Ovary (tissue), 7 donors: ENCODE measurements at regions not wholly inside any gene's neighbourhood (a gene's known extent, or its start where the extent isn't known, plus 50 kb on each side); places are given as distances from the start of the nearest gene placed in this dataset.

Experiments used
- DNase-seq, 5 donors: peaks; one replicate each; pipeline ENCODE4 v3.0.0-alpha.2; 2019 to 2020
- H3K27ac ChIP-seq, 2 donors: fragments of 200-600 bp; one replicate each; pipeline versions ENCODE4 v1.5.1 to v1.8.0; 2019 to 2022
- H3K27me3 ChIP-seq: fragments of 200-600 bp; one replicate; pipeline ENCODE4 v1.8.0; 2022
- H3K36me3 ChIP-seq: fragments of 200-600 bp; sonication (generic); one replicate; pipeline ENCODE4 v1.5.1; 2019
- H3K4me1 ChIP-seq: one replicate; pipeline ENCODE4 v1.8.1; 2013; ENCODE audit warnings: mild to moderate bottlenecking, moderate library complexity; ENCODE audit not compliant: insufficient read depth
- H3K4me3 ChIP-seq: fragments of 200-600 bp; sonication (generic); one replicate; pipeline ENCODE4 v1.5.1; 2017
- H3K9me3 ChIP-seq, 2 donors: fragments of 200-600 bp in 1 of 2; sonication (generic) in 1 of 2; one replicate each; pipeline versions ENCODE4 v1.5.1 to v1.8.1; 2013 to 2019; ENCODE audit warnings: mild to moderate bottlenecking in 1 of 2, moderate library complexity in 1 of 2
- EP300 ChIP-seq: sonication (generic); formaldehyde crosslinking; IDR thresholded peaks from one replicate; pipeline ENCODE4 v1.6.1; 2017; ENCODE audit warnings: antibody characterized with exemption
- POLR2A ChIP-seq: fragments of 450-650 bp; IDR thresholded peaks from one replicate; pipeline ENCODE4 v1.6.1; 2017; ENCODE audit warnings: antibody characterized with exemption, mild to moderate bottlenecking, moderate library complexity
- WGBS, 3 donors: extraction: QIAGEN DNeasy Blood & Tissue Kit in 1 of 3; methylation state at CpG; one replicate each; pipeline versions ENCODE4 v1.1.5 to v1.1.7; 2013 to 2017; 5-methylcytosine and 5-hydroxymethylcytosine counted together
- intact Hi-C, 4 donors: fragments of 100-400 bp; cut with DNase I; formaldehyde crosslinking; loops; one replicate each; pipeline versions ENCODE4 v1.11.0 to v1.15.1; 2022 to 2023
- TF ChIP-seq, protein P1 (sequence below), 3 donors: fragments of 450-650 bp in 2 of 3; fragments of 200-600 bp in 1 of 3; IDR thresholded peaks; one replicate each; pipeline versions ENCODE4 v1.5.1 to v1.8.0; 2016 to 2022; ENCODE audit warnings: antibody characterized with exemption in 3 of 3, mild to moderate bottlenecking in 1 of 3
- donor health status: DM: no; HTN: no; CAD: no; lungs with moderate emphysema.
- donor health status: DM: no; HTN: no; CAD: no.
- donor health status: Bipolar disorder and iron deficiency.
- donor health status: DM: no; HTN: no; CAD: no.
- donor health status: DM: yes; HTN: yes; CAD: no.

GRCh38 chr2:12493031-12493513, 223.7 kb upstream of the TRIB2 start:
- Histone ChIP-seq H3K4me3 (no peak overlapping the region), H3K4me1 (peaks cover 2% of the 10 kb centered on the region), H3K36me3 (no peaks in the 10 kb centered on the region), H3K27me3 (no peaks in the 10 kb centered on the region), H3K27ac (peak overlapping the region in 1 of 2 donors; percentile 70), H3K9me3 (no peaks in the 10 kb centered on the region)
- DNase-seq, result peak; percentile 87 to 96 (median 91)
- intact Hi-C loops, result loop anchor here in 1 of 4 donors (10.0 kb wide), 1 partner anchor 222 kb away; the partner anchor contains the start of gene TRIB2
- 9 to 15% (median 13%) methylated on average over 9 of the region's 9 CpGs for WGBS, 3 donors
- TF ChIP-seq, protein P1, sequence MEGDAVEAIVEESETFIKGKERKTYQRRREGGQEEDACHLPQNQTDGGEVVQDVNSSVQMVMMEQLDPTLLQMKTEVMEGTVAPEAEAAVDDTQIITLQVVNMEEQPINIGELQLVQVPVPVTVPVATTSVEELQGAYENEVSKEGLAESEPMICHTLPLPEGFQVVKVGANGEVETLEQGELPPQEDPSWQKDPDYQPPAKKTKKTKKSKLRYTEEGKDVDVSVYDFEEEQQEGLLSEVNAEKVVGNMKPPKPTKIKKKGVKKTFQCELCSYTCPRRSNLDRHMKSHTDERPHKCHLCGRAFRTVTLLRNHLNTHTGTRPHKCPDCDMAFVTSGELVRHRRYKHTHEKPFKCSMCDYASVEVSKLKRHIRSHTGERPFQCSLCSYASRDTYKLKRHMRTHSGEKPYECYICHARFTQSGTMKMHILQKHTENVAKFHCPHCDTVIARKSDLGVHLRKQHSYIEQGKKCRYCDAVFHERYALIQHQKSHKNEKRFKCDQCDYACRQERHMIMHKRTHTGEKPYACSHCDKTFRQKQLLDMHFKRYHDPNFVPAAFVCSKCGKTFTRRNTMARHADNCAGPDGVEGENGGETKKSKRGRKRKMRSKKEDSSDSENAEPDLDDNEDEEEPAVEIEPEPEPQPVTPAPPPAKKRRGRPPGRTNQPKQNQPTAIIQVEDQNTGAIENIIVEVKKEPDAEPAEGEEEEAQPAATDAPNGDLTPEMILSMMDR (IDR thresholded peaks at IDR 0.05), result peak in 1 of 3 donors; percentile 31
- TF ChIP-seq POLR2A, result peak; percentile 56
- TF ChIP-seq EP300, result no peak

GRCh38 chr2:12495247-12495868, 221.4 kb upstream of the TRIB2 start:
- H3K9me3 ChIP-seq, result no peaks in the 10 kb centered on the region
- peaks cover 2% of the 10 kb centered on the region for H3K4me1 ChIP-seq
- no peaks in the 10 kb centered on the region for H3K27me3 ChIP-seq
- TF ChIP-seq POLR2A (no peak), EP300 (no peak)
- TF ChIP-seq, protein P1 (IDR thresholded peaks at IDR 0.05), result no peak
- intact Hi-C loops, result loop anchor here in 1 of 4 donors (10.0 kb wide), 1 partner anchor 219 kb away; the partner anchor contains the start of gene TRIB2
- H3K36me3 ChIP-seq, result no peaks in the 10 kb centered on the region
- no peak overlapping the region for H3K27ac ChIP-seq
- no peak overlapping the region for H3K4me3 ChIP-seq
- 88 to 95% (median 92%) methylated on average over 7 of the region's 7 CpGs for WGBS, 3 donors
- DNase-seq, result no peak

GRCh38 chr2:12498286-12498685, 218.4 kb upstream of the TRIB2 start:
- no peaks in the 10 kb centered on the region for H3K9me3 ChIP-seq
- no peak overlapping the region for H3K4me3 ChIP-seq
- intact Hi-C loops, result loop anchor here in 1 of 4 donors (10.0 kb wide), 1 partner anchor 217 kb away; the partner anchor contains the start of gene TRIB2
- no peaks in the 10 kb centered on the region for H3K36me3 ChIP-seq
- no peak overlapping the region for H3K27ac ChIP-seq
- H3K4me1 ChIP-seq, result peaks cover 2% of the 10 kb centered on the region
- 70 to 80% (median 71%) methylated on average over 3 of the region's 3 CpGs for WGBS, 3 donors
- H3K27me3 ChIP-seq, result no peaks in the 10 kb centered on the region
- TF ChIP-seq, protein P1 (IDR thresholded peaks at IDR 0.05), result no peak
- no peak for TF ChIP-seq EP300
- DNase-seq, result no peak

- no peak for DNase-seq
- H3K4me1 ChIP-seq, result peaks cover 1% of the 10 kb centered on the region
- H3K9me3 ChIP-seq, result no peaks in the 10 kb centered on the region
- TF ChIP-seq POLR2A (no peak), EP300 (no peak)
- TF ChIP-seq, protein P1 (IDR thresholded peaks at IDR 0.05), result no peak
- intact Hi-C loops, result loop anchor here in 1 of 4 donors (10.0 kb wide), 1 partner anchor 216 kb away; the partner anchor contains the start of gene TRIB2
- no peaks in the 10 kb centered on the region for H3K36me3 ChIP-seq
- no peak overlapping the region for H3K27ac ChIP-seq
- no peaks in the 10 kb centered on the region for H3K27me3 ChIP-seq
- 93 to 98% (median 98%) methylated on average over 1 of the region's 1 CpG for WGBS, 3 donors
- H3K4me3 ChIP-seq, result no peak overlapping the region
Observed at GRCh38 chr2:12498704-12499103, 218.0 kb upstream of the TRIB2 start.
